Activated T-helper 1 cell treated with anti-CD3 and anti-CD28 coated beads, Interleukin-12 subunit alpha, Interleukin-12 subunit beta, Interleukin-2, Interleukin-4 antibody, amounts not matched to agents 30 ng/mL and 10 ng/mL and 1 ng/mL, durations not matched to agents 14 hours and 24 hours and 36 hours (primary cell): ENCODE measurements at regions not wholly inside any gene's neighbourhood (a gene's known extent, or its start where the extent isn't known, plus 50 kb on each side); places are given as distances from the start of the nearest gene placed in this dataset.

Experiments
- DNase-seq: peaks from one replicate; pipeline ENCODE4 v3.0.0; 2021; ENCODE audit warnings: low spot score
- H3K27ac Mint-ChIP-seq: one replicate; pipeline ENCODE4 v1.8.0; 2021; ENCODE audit warnings: mild to moderate bottlenecking, mixed read lengths
- H3K27me3 Mint-ChIP-seq: one replicate; pipeline ENCODE4 v1.8.0; 2022; ENCODE audit warnings: mild to moderate bottlenecking, moderate library complexity, mixed read lengths; ENCODE audit not compliant: insufficient read depth
- H3K36me3 Mint-ChIP-seq: one replicate; pipeline ENCODE4 v1.8.0; 2021; ENCODE audit warnings: low read depth, mixed read lengths
- H3K4me1 Mint-ChIP-seq: one replicate; pipeline ENCODE4 v1.8.0; 2021; ENCODE audit warnings: low read depth, mixed read lengths
- H3K4me3 Mint-ChIP-seq: one replicate; pipeline ENCODE4 v1.8.0; 2021; ENCODE audit warnings: mild to moderate bottlenecking, moderate library complexity, mixed read lengths
- H3K9me3 Mint-ChIP-seq: one replicate; pipeline ENCODE4 v1.8.0; 2021; ENCODE audit warnings: mixed read lengths
- intact Hi-C: fragments of 100-400 bp; cut with micrococcal nuclease; formaldehyde crosslinking; loops from one replicate; pipeline ENCODE4 v1.15.1; 2024

DNA sequence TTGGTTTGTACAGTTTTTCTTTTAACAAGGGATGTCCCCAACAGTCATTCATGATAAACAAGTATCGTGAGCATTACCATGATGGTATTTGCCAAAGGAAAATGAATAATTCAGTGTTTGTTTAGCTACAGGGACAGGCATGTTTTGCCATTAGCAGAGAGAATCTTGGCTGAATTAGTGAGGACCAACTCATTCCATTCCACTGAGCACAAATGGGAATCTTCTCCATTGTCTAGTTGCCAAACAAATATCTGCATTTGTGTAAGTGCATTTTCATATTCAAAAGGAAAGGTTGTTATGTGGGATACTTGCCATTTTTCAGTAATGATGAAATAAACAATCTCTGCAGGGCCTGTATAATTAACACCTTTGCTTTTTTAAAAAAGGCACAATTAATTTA lies 1762.6 kb downstream of the RPA4 start:
- no peak for DNase-seq
- no peaks in the 10 kb centered on the region for H3K4me1 Mint-ChIP-seq
- intact Hi-C loops, result no loop called here
- no peaks in the 10 kb centered on the region for H3K9me3 Mint-ChIP-seq
- no peak overlapping the region for H3K4me3 Mint-ChIP-seq
- H3K36me3 Mint-ChIP-seq, result no peaks in the 10 kb centered on the region
- H3K27me3 Mint-ChIP-seq, result no peaks in the 10 kb centered on the region
- no peak overlapping the region for H3K27ac Mint-ChIP-seq

- no peak for DNase-seq
- H3K27me3 Mint-ChIP-seq, result no peaks in the 10 kb centered on the region
- no peaks in the 10 kb centered on the region for H3K36me3 Mint-ChIP-seq
- no peaks in the 10 kb centered on the region for H3K9me3 Mint-ChIP-seq
- H3K27ac Mint-ChIP-seq, result no peak overlapping the region
- intact Hi-C loops, result no loop called here
- no peak overlapping the region for H3K4me3 Mint-ChIP-seq
- H3K4me1 Mint-ChIP-seq, result no peaks in the 10 kb centered on the region
Measured at GRCh38 chrX:98654565-98654964, 1755.5 kb downstream of the PCDH19 start.
